ENCODE measurements at regions not wholly inside any gene's neighbourhood (a gene's known extent, or its start where the extent isn't known, plus 50 kb on each side); places are given as distances from the start of the nearest gene placed in this dataset.

DNA sequence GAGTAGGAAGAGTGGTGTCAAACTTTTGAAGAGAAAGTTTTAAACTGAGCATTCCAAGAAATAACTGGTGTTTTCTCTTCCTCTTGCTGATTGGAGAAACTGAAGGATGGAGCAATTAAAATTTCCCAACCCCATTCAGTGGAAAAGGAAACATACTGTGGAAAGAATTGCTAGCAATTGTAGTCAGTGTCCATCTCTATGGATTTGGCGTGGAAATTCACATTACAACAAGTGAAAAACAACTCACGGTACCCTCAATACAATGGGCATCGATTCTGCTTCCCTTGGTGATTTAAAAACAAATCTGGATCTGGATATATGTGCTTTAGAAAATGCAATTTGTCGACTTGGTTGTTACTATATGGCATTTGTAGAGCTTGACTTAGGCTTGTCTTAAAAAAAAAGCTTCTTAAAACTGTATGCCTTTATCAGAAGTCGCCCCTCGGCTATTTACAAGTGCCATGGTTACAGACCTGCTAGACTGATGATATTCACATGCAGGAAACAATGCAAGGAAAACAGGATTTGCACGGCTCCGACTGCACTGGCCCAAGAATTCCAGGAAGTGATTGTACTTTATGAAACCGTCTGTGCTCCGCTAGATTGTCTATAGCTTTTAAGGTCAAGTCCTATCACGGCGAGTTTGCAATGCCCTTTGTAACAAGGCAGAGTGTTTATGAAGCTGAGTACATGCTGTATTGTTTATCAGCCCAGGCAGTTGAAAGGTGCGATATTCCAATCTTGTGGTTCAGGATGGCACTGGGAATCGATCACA lies 131.7 kb upstream of the PHACTR1 start:
- TF ChIP-seq, protein P1, sequence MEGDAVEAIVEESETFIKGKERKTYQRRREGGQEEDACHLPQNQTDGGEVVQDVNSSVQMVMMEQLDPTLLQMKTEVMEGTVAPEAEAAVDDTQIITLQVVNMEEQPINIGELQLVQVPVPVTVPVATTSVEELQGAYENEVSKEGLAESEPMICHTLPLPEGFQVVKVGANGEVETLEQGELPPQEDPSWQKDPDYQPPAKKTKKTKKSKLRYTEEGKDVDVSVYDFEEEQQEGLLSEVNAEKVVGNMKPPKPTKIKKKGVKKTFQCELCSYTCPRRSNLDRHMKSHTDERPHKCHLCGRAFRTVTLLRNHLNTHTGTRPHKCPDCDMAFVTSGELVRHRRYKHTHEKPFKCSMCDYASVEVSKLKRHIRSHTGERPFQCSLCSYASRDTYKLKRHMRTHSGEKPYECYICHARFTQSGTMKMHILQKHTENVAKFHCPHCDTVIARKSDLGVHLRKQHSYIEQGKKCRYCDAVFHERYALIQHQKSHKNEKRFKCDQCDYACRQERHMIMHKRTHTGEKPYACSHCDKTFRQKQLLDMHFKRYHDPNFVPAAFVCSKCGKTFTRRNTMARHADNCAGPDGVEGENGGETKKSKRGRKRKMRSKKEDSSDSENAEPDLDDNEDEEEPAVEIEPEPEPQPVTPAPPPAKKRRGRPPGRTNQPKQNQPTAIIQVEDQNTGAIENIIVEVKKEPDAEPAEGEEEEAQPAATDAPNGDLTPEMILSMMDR (conservative IDR thresholded peaks at IDR 0.05; ENCODE audit: low read depth, low read length): no peak
- DNase-seq (ENCODE audit: low read depth): no peak
- H3K4me3 ChIP-seq (ENCODE audit: low read depth, low read length): no peak overlapping the region

DNA sequence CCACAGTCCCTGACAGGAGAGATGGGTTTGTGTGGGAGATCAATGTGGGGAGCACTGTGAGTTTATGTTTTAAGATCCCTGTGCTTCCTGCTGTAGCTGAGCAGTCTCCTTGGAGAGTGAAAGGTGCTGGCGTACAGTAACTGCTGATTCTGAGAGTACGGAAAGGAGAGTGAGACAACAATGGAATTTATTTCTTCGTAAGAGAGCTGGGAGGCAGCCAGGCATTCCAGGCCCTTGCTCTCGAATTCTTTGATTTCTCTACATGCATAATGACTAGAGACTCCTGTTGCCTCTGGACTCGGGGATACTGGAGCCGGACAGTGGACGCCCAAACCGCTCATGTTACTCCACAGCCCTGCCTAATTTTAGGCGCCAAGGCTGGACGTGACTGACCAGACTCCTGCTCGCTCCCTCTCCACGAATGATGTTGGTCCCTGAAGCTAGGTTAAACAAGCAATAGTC lies 131.0 kb upstream of the PHACTR1 start:
- no peak overlapping the region for H3K4me3 ChIP-seq (ENCODE audit: low read depth, low read length)
- TF ChIP-seq, protein P1 (conservative IDR thresholded peaks at IDR 0.05; ENCODE audit: low read depth, low read length): no peak
- DNase-seq (ENCODE audit: low read depth): no peak

DNA sequence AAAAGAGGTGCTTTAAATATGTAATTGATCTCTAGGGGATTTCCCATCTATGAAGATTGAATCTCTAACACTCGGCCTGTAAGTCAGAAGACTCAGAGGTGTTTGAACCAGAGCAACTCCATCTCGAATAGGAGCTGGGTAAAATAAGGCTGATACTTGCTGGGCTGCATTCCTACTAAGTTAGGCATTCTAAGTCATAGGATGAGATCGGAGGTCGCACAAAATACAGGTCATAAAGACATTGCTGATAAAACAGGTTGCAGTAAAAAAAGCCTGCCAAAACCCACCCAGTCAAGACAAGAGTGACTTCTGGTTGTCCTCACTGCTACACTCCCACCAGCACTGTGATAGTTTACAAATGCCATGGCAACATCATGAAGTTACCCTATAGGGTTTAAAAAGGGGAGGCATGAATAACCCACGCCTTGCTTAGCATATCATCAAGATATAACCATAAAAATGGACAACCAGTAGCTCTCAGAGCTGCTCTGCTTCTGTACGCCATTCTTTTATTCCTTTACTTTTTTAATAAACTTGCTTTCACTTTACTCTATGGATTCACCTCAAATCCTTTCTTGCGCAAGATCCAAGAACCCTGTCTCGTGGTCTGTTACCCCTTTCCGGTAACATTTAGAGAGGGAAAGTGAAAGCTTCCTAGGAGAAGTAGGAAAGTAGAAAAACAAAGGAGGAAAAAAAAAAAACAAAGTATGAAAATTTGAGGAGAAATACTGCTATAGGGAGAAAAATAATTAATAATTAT lies 129.7 kb upstream of the PHACTR1 start:
- TF ChIP-seq, protein P1 (conservative IDR thresholded peaks at IDR 0.05; ENCODE audit: low read depth, low read length): no peak
- no peak overlapping the region for H3K4me3 ChIP-seq (ENCODE audit: low read depth, low read length)
- DNase-seq (ENCODE audit: low read depth): no peak

DNA sequence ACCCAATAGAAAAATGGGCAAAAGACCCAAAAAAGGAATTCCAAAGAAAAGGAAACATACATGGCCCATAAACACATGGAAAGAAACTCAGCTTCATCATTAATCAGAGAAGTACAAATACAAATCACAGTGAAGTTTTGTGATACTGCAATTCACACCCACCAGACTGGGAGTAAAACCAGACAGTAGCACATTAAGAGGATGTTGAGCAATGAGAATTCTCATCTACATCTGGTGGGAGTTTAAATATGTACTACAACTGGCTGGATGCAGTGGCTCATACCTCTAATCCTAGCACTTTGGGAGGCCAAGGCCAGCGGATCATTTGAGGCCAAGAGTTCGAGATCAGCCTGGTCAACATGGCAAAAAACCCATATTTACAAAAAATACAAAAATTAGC lies 125.7 kb upstream of the PHACTR1 start:
- TF ChIP-seq, protein P1 (conservative IDR thresholded peaks at IDR 0.05; ENCODE audit: low read depth, low read length): no peak
- H3K4me3 ChIP-seq (ENCODE audit: low read depth, low read length): no peak overlapping the region
- no peak for DNase-seq (ENCODE audit: low read depth)

DNA sequence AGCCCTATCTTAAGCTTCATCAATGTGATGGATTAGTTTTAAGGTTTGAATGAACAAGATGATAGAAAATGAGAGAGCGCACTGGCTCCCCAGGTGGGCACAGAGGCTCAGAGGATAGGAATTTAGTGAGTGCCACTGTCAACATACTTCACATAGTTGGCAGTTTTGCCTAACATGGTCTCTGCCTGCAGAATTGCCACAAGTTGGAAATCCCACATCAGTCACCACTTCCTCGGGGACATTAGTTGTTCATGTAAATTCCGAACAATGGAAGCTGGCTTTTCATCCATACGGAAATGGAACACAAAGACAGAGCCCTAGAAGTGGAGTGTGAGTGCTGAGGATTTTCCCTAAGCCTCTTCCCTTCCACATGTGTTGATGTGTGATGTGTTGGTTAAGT lies 123.9 kb upstream of the PHACTR1 start:
- TF ChIP-seq, protein P1 (conservative IDR thresholded peaks at IDR 0.05; ENCODE audit: low read depth, low read length): no peak
- H3K4me3 ChIP-seq (ENCODE audit: low read depth, low read length): no peak overlapping the region
- no peak for DNase-seq (ENCODE audit: low read depth)

DNA sequence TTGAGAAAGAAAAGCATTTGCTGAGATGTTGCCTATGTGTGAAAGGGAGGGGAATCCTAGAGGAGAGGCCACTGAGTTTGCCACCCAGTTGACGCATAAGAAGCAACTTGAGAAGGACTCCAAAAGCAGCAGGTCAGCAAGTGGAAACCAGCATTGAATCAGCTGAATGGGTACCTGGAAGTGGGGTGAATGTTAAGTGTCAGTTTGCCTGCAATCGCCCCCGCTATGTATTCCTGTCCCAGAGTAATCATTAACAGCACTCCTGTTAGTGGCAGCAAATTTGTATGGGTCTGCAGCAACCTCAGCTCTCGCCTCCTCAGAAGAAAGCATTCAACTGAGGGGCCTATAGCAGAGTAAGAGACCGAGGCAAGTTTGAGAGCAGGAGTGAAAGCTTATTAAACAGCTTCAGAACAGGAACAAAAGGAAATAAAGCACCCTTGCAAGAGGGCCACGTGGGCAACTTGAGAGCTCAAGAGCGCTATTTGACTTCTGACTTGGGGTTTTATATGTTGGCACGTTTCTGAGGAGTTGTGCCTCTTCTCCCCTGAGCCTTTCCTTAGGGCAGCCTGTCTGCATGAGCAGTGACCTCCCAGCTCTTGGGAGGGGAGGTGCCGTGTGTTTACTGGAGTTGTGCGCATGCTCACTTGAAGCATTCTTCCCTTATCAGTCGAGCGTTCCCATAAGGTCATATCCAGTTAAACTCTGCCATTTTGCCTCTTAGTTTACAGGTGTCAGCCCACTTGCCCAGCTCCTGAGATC lies 122.6 kb upstream of the PHACTR1 start:
- peak; percentile 76 for DNase-seq (ENCODE audit: low read depth)
- no peak overlapping the region for H3K4me3 ChIP-seq (ENCODE audit: low read depth, low read length)
- TF ChIP-seq, protein P1 (conservative IDR thresholded peaks at IDR 0.05; ENCODE audit: low read depth, low read length): no peak

Measured in epithelial cell of proximal tubule (primary cell).